ENCODE measurements at regions not wholly inside any gene's neighbourhood (a gene's known extent, or its start where the extent isn't known, plus 50 kb on each side); places are given as distances from the start of the nearest gene placed in this dataset.

DNA sequence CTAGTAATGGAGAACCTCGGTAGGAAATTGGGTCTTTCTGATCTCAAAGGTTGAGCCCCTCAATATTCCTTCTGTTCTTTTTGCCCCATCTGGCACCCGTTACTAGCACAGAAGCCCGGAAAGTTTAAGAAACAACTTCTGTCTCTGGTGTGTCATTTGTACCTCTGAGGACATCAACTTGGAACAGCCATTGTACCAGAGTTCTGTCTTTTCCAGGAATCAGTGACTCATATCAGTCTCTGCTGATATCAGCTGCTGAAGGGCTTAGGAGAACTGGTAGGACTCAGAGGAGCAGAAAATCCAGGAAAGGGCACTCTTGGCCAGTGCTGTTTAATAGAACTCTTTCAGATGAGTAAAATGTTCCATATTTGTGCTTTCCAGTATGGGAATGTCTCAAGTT, 78.3 kb upstream of the CHD6 start (continued):
- TF ChIP-seq, protein P1, sequence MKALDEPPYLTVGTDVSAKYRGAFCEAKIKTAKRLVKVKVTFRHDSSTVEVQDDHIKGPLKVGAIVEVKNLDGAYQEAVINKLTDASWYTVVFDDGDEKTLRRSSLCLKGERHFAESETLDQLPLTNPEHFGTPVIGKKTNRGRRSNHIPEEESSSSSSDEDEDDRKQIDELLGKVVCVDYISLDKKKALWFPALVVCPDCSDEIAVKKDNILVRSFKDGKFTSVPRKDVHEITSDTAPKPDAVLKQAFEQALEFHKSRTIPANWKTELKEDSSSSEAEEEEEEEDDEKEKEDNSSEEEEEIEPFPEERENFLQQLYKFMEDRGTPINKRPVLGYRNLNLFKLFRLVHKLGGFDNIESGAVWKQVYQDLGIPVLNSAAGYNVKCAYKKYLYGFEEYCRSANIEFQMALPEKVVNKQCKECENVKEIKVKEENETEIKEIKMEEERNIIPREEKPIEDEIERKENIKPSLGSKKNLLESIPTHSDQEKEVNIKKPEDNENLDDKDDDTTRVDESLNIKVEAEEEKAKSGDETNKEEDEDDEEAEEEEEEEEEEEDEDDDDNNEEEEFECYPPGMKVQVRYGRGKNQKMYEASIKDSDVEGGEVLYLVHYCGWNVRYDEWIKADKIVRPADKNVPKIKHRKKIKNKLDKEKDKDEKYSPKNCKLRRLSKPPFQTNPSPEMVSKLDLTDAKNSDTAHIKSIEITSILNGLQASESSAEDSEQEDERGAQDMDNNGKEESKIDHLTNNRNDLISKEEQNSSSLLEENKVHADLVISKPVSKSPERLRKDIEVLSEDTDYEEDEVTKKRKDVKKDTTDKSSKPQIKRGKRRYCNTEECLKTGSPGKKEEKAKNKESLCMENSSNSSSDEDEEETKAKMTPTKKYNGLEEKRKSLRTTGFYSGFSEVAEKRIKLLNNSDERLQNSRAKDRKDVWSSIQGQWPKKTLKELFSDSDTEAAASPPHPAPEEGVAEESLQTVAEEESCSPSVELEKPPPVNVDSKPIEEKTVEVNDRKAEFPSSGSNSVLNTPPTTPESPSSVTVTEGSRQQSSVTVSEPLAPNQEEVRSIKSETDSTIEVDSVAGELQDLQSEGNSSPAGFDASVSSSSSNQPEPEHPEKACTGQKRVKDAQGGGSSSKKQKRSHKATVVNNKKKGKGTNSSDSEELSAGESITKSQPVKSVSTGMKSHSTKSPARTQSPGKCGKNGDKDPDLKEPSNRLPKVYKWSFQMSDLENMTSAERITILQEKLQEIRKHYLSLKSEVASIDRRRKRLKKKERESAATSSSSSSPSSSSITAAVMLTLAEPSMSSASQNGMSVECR (CRISPR knock-in tag; IDR thresholded peaks at IDR 0.05; ENCODE audit: borderline replicate concordance), result no peak
- TF ChIP-seq, protein P2, sequence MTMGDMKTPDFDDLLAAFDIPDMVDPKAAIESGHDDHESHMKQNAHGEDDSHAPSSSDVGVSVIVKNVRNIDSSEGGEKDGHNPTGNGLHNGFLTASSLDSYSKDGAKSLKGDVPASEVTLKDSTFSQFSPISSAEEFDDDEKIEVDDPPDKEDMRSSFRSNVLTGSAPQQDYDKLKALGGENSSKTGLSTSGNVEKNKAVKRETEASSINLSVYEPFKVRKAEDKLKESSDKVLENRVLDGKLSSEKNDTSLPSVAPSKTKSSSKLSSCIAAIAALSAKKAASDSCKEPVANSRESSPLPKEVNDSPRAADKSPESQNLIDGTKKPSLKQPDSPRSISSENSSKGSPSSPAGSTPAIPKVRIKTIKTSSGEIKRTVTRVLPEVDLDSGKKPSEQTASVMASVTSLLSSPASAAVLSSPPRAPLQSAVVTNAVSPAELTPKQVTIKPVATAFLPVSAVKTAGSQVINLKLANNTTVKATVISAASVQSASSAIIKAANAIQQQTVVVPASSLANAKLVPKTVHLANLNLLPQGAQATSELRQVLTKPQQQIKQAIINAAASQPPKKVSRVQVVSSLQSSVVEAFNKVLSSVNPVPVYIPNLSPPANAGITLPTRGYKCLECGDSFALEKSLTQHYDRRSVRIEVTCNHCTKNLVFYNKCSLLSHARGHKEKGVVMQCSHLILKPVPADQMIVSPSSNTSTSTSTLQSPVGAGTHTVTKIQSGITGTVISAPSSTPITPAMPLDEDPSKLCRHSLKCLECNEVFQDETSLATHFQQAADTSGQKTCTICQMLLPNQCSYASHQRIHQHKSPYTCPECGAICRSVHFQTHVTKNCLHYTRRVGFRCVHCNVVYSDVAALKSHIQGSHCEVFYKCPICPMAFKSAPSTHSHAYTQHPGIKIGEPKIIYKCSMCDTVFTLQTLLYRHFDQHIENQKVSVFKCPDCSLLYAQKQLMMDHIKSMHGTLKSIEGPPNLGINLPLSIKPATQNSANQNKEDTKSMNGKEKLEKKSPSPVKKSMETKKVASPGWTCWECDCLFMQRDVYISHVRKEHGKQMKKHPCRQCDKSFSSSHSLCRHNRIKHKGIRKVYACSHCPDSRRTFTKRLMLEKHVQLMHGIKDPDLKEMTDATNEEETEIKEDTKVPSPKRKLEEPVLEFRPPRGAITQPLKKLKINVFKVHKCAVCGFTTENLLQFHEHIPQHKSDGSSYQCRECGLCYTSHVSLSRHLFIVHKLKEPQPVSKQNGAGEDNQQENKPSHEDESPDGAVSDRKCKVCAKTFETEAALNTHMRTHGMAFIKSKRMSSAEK (CRISPR knock-in tag; IDR thresholded peaks at IDR 0.05; ENCODE audit: borderline replicate concordance), result no peak
- TF ChIP-seq ATF1 (CRISPR knock-in tag; IDR thresholded peaks at IDR 0.05) (no peak), SOX15 (CRISPR knock-in tag; IDR thresholded peaks at IDR 0.05) (no peak), ETV6 (CRISPR knock-in tag; IDR thresholded peaks at IDR 0.05) (no peak)
- TF ChIP-seq, protein P3, sequence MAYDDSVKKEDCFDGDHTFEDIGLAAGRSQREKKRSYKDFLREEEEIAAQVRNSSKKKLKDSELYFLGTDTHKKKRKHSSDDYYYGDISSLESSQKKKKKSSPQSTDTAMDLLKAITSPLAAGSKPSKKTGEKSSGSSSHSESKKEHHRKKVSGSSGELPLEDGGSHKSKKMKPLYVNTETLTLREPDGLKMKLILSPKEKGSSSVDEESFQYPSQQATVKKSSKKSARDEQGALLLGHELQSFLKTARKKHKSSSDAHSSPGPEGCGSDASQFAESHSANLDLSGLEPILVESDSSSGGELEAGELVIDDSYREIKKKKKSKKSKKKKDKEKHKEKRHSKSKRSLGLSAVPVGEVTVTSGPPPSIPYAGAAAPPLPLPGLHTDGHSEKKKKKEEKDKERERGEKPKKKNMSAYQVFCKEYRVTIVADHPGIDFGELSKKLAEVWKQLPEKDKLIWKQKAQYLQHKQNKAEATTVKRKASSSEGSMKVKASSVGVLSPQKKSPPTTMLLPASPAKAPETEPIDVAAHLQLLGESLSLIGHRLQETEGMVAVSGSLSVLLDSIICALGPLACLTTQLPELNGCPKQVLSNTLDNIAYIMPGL (CRISPR knock-in tag; IDR thresholded peaks at IDR 0.05), result no peak
- TF ChIP-seq, protein P4, sequence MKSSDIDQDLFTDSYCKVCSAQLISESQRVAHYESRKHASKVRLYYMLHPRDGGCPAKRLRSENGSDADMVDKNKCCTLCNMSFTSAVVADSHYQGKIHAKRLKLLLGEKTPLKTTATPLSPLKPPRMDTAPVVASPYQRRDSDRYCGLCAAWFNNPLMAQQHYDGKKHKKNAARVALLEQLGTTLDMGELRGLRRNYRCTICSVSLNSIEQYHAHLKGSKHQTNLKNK (CRISPR knock-in tag; IDR thresholded peaks at IDR 0.05), result no peak
- TF ChIP-seq, protein P5, sequence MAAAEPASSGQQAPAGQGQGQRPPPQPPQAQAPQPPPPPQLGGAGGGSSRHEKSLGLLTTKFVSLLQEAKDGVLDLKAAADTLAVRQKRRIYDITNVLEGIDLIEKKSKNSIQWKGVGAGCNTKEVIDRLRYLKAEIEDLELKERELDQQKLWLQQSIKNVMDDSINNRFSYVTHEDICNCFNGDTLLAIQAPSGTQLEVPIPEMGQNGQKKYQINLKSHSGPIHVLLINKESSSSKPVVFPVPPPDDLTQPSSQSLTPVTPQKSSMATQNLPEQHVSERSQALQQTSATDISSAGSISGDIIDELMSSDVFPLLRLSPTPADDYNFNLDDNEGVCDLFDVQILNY (CRISPR knock-in tag; IDR thresholded peaks at IDR 0.05), result no peak

DNA sequence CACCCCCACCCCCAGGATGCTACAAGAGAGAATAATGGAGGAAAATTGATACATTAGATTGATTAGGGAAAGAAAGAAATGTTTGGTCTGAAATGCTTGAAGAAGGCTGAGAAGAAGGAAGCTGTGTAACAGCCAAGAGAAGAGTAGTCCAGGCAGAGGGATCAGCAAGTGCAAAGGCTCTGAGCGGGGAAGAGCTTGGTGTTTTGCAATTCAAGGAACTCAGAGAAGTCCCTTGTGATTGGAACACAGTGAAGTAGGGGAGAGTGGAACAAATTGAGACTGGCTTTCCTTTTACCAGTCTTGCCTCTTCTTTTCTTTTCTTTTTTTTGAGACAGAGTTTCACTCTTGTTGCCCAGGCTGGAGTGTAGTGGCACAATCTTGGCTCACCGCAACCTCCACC, 76.6 kb upstream of the CHD6 start:
- H3K9me3 Mint-ChIP-seq, result no peaks in the 10 kb centered on the region
- DNase-seq (ENCODE audit: low spot score), result no peak
- POLR2A ChIA-PET, result no interaction called here
- peak overlapping the region; percentile 94 for H3K4me3 Mint-ChIP-seq
- no peak for ATAC-seq
- CTCF ChIA-PET, result interaction anchor here (2.1 kb wide), 1 partner anchor 123 kb away, joined by 11 read pairs; no protein-coding TSS in a partner anchor
- no peaks in the 10 kb centered on the region for H3K36me3 Mint-ChIP-seq
- H3K4me1 Mint-ChIP-seq, result peaks cover 35% of the 10 kb centered on the region
- no peak overlapping the region for H3K27ac Mint-ChIP-seq
- peaks cover 2% of the 10 kb centered on the region; the same call in 1 of the 2 replicates for H3K27me3 Mint-ChIP-seq (ENCODE audit: low read depth)
- no peak for TF ChIP-seq ZNF416 (CRISPR knock-in tag; IDR thresholded peaks at IDR 0.05)
- no peak for TF ChIP-seq FOXJ3 (CRISPR knock-in tag; IDR thresholded peaks at IDR 0.05; ENCODE audit: borderline replicate concordance)
- no peak for TF ChIP-seq TEAD1 (CRISPR knock-in tag; IDR thresholded peaks at IDR 0.05)
- no peak for TF ChIP-seq NFE2L1 (CRISPR knock-in tag; IDR thresholded peaks at IDR 0.05)
- TF ChIP-seq, protein P6, sequence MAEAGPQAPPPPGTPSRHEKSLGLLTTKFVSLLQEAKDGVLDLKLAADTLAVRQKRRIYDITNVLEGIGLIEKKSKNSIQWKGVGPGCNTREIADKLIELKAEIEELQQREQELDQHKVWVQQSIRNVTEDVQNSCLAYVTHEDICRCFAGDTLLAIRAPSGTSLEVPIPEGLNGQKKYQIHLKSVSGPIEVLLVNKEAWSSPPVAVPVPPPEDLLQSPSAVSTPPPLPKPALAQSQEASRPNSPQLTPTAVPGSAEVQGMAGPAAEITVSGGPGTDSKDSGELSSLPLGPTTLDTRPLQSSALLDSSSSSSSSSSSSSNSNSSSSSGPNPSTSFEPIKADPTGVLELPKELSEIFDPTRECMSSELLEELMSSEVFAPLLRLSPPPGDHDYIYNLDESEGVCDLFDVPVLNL (CRISPR knock-in tag; IDR thresholded peaks at IDR 0.05; ENCODE audit: borderline replicate concordance, low read depth), result no peak
- TF ChIP-seq, protein P3 (CRISPR knock-in tag; IDR thresholded peaks at IDR 0.05), result no peak
- TF ChIP-seq, protein P5 (CRISPR knock-in tag; IDR thresholded peaks at IDR 0.05), result no peak
- no peak for TF ChIP-seq NFATC4 (CRISPR knock-in tag; IDR thresholded peaks at IDR 0.05)
- TF ChIP-seq, protein P7, sequence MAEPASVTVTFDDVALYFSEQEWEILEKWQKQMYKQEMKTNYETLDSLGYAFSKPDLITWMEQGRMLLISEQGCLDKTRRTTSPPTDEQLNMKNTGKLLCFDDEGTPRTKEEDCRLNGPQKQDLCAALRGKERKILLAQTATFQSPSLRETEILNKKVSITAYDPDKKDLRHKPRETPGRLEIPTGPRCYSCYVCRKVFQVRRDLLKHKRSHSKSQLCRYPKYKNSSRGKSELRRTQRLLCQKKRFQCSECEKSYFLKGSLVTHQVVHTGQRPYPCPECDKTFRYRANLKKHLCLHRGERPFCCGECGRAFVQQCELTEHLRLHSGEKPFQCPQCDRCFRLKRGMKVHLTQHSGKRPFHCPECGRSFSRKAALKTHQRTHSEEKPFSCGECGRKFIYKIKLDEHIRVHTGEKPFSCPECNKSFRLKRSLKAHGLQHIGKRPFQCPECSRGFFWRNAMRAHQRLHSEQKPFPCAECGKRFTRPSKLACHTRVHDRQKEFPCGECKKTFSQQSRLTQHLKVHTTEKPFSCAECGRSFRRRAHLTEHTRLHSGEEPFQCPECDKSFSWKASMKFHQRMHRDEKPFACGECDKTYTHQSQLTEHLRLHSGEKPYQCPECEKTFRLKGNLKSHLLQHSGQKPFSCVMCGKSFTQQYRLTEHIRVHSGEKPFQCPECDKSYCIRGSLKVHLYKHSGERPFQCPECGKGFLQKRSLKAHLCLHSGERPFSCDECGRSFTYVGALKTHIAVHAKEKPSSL (CRISPR knock-in tag; conservative IDR thresholded peaks at IDR 0.05), result no peak
- TF ChIP-seq, protein P8, sequence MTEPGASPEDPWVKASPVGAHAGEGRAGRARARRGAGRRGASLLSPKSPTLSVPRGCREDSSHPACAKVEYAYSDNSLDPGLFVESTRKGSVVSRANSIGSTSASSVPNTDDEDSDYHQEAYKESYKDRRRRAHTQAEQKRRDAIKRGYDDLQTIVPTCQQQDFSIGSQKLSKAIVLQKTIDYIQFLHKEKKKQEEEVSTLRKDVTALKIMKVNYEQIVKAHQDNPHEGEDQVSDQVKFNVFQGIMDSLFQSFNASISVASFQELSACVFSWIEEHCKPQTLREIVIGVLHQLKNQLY (CRISPR knock-in tag; IDR thresholded peaks at IDR 0.05), result no peak
